ENCODE measurements at regions not wholly inside any gene's neighbourhood (a gene's known extent, or its start where the extent isn't known, plus 50 kb on each side); places are given as distances from the start of the nearest gene placed in this dataset.

DNA sequence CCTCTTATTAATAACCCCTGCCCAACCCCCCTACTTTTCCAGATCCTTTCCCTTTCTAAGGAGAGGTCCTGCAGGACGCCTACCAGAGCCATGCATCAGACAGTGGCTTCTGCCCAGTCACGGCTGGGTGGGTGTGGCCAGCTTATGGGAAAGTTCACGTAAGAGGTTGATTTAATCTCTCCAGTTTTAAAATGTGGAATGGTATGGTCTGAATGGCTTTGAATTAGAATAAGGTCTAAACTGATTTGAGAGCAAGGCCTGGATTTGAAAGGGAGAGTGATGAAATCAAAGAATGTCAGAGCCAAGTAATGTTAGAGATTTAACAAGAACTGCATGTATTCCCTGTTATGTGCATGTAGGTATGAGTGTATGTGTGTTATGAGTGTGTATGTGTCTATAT is 275.7 kb downstream of the PAX1 start:
- no peaks in the 10 kb centered on the region for H3K9me2 ChIP-seq (replicated peaks; ENCODE audit: control insufficient read depth, low read length)
- H3K27ac ChIP-seq (ENCODE audit: low read depth, low read length) = no peak overlapping the region
- TF ChIP-seq EZH2phosphoT487 (IDR thresholded peaks at IDR 0.05; ENCODE audit: borderline replicate concordance, low read length) = no peak
- TF ChIP-seq, protein P1, sequence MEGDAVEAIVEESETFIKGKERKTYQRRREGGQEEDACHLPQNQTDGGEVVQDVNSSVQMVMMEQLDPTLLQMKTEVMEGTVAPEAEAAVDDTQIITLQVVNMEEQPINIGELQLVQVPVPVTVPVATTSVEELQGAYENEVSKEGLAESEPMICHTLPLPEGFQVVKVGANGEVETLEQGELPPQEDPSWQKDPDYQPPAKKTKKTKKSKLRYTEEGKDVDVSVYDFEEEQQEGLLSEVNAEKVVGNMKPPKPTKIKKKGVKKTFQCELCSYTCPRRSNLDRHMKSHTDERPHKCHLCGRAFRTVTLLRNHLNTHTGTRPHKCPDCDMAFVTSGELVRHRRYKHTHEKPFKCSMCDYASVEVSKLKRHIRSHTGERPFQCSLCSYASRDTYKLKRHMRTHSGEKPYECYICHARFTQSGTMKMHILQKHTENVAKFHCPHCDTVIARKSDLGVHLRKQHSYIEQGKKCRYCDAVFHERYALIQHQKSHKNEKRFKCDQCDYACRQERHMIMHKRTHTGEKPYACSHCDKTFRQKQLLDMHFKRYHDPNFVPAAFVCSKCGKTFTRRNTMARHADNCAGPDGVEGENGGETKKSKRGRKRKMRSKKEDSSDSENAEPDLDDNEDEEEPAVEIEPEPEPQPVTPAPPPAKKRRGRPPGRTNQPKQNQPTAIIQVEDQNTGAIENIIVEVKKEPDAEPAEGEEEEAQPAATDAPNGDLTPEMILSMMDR (IDR thresholded peaks at IDR 0.05; ENCODE audit: low read depth, low read length, poor library complexity, severe bottlenecking) = no peak
- H4K20me1 ChIP-seq (ENCODE audit: control insufficient read depth, insufficient read depth, low read depth, low read length) = no peaks in the 10 kb centered on the region
- no peaks in the 10 kb centered on the region for H3K36me3 ChIP-seq (ENCODE audit: control insufficient read depth, low read length)
- H3F3A ChIP-seq (ENCODE audit: control insufficient read depth, insufficient read depth) = no peaks in the 10 kb centered on the region
- H3K4me2 ChIP-seq (ENCODE audit: low read length) = no peak overlapping the region
- no peaks in the 10 kb centered on the region for H3K27me3 ChIP-seq (ENCODE audit: control insufficient read depth, low read length)
- H3K79me2 ChIP-seq (ENCODE audit: control insufficient read depth, low read length) = no peaks in the 10 kb centered on the region
- no peaks in the 10 kb centered on the region for H3K4me1 ChIP-seq (ENCODE audit: control insufficient read depth, low read length)
- H3K9me3 ChIP-seq (ENCODE audit: control insufficient read depth, insufficient read depth, low read length) = peaks cover 6% of the 10 kb centered on the region; the same call in 1 of the 2 replicates
- H3K4me3 ChIP-seq (ENCODE audit: low read length) = no peak overlapping the region

DNA sequence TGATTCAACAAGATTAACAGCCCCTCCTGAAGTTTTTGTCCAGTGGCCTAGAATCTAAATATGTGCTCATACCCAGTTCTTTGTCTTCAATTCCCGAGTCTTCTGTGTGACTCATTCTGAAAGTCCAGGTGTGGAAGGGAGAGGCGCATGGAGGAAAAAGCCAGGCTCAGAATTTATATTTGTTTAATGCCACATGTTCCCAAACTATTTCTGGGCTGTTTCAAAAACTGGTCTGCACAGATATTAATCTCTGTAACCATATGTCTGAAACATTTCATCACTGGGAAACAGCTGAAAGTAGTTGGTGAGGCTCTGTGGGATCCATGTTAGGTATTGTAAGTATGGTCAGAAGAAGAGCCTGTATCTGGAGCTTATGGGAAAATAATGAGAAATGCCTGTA is 266.0 kb downstream of the PAX1 start:
- H3K79me2 ChIP-seq (ENCODE audit: control insufficient read depth, low read length) = no peaks in the 10 kb centered on the region
- no peaks in the 10 kb centered on the region for H3K36me3 ChIP-seq (ENCODE audit: control insufficient read depth, low read length)
- no peak overlapping the region for H3K4me3 ChIP-seq (ENCODE audit: low read length)
- H4K20me1 ChIP-seq (ENCODE audit: control insufficient read depth, insufficient read depth, low read depth, low read length) = no peaks in the 10 kb centered on the region
- no peak overlapping the region for H3K4me2 ChIP-seq (ENCODE audit: low read length)
- H3K9me3 ChIP-seq (ENCODE audit: control insufficient read depth, insufficient read depth, low read length) = no peaks in the 10 kb centered on the region
- no peaks in the 10 kb centered on the region for H3K27me3 ChIP-seq (ENCODE audit: control insufficient read depth, low read length)
- H3K27ac ChIP-seq (ENCODE audit: low read depth, low read length) = no peak overlapping the region
- no peaks in the 10 kb centered on the region for H3F3A ChIP-seq (ENCODE audit: control insufficient read depth, insufficient read depth)
- no peaks in the 10 kb centered on the region for H3K4me1 ChIP-seq (ENCODE audit: control insufficient read depth, low read length)
- no peaks in the 10 kb centered on the region for H3K9me2 ChIP-seq (replicated peaks; ENCODE audit: control insufficient read depth, low read length)
- TF ChIP-seq EZH2phosphoT487 (IDR thresholded peaks at IDR 0.05; ENCODE audit: borderline replicate concordance, low read length) = no peak
- TF ChIP-seq, protein P1 (IDR thresholded peaks at IDR 0.05; ENCODE audit: low read depth, low read length, poor library complexity, severe bottlenecking) = no peak

DNA sequence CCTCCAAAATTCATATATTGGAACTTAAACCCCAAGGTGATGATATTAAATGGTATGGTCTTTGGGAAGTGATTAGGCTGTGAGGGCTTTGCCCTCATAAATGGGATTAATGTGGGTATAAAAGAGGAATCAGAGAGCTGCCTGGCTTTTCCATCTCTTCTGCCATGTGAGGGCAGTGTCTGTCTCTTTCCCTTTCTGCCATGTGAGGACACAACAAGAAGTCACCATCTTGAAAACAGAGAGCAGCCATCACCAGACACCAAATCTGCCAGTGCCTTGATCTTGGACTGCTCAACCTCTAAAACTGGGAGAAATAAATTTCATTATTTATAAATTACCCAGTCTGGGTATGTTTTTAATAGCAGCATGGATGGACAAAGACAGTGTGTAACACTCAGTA is 263.0 kb downstream of the PAX1 start:
- Histone ChIP-seq H3K4me2 (ENCODE audit: low read length) (no peak overlapping the region), H3K4me3 (ENCODE audit: low read length) (no peak overlapping the region), H3K36me3 (ENCODE audit: control insufficient read depth, low read length) (no peaks in the 10 kb centered on the region), H3K4me1 (ENCODE audit: control insufficient read depth, low read length) (no peaks in the 10 kb centered on the region), H3K27me3 (ENCODE audit: control insufficient read depth, low read length) (no peaks in the 10 kb centered on the region), H3K9me2 (replicated peaks; ENCODE audit: control insufficient read depth, low read length) (no peaks in the 10 kb centered on the region), H3F3A (ENCODE audit: control insufficient read depth, insufficient read depth) (no peaks in the 10 kb centered on the region), H3K27ac (ENCODE audit: low read depth, low read length) (no peak overlapping the region), H3K79me2 (ENCODE audit: control insufficient read depth, low read length) (no peaks in the 10 kb centered on the region), H4K20me1 (ENCODE audit: control insufficient read depth, insufficient read depth, low read depth, low read length) (no peaks in the 10 kb centered on the region), H3K9me3 (ENCODE audit: control insufficient read depth, insufficient read depth, low read length) (no peaks in the 10 kb centered on the region)
- TF ChIP-seq, protein P1 (IDR thresholded peaks at IDR 0.05; ENCODE audit: low read depth, low read length, poor library complexity, severe bottlenecking) = no peak
- no peak for TF ChIP-seq EZH2phosphoT487 (IDR thresholded peaks at IDR 0.05; ENCODE audit: borderline replicate concordance, low read length)

DNA sequence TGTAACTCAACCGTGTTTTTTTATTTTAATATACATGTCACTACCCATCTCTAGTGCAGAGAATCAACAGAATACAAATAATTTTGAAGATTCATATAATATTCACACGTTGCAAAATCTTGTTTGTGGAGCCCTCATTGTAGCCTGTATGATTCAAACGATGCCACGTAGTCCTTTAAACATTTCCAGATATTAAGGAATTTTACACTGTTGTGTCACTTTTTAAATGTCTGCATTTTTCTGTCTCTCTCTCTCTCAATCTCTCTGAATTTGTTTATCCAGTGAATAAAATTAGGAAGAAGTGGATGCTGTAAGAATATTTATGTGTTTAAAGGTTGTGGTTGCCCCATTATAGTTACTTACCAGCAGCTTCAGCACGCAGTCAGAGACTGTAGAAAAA is 262.0 kb downstream of the PAX1 start:
- H3K4me2 ChIP-seq (ENCODE audit: low read length) = no peak overlapping the region

More for the DNA sequence above, 262.0 kb downstream of the PAX1 start:
- Histone ChIP-seq H3K27me3 (ENCODE audit: control insufficient read depth, low read length) (no peaks in the 10 kb centered on the region), H4K20me1 (ENCODE audit: control insufficient read depth, insufficient read depth, low read depth, low read length) (no peaks in the 10 kb centered on the region), H3K9me3 (ENCODE audit: control insufficient read depth, insufficient read depth, low read length) (no peaks in the 10 kb centered on the region), H3K27ac (ENCODE audit: low read depth, low read length) (no peak overlapping the region), H3F3A (ENCODE audit: control insufficient read depth, insufficient read depth) (no peaks in the 10 kb centered on the region), H3K4me1 (ENCODE audit: control insufficient read depth, low read length) (no peaks in the 10 kb centered on the region), H3K36me3 (ENCODE audit: control insufficient read depth, low read length) (no peaks in the 10 kb centered on the region), H3K4me3 (ENCODE audit: low read length) (no peak overlapping the region), H3K79me2 (ENCODE audit: control insufficient read depth, low read length) (no peaks in the 10 kb centered on the region), H3K9me2 (replicated peaks; ENCODE audit: control insufficient read depth, low read length) (no peaks in the 10 kb centered on the region)
- TF ChIP-seq EZH2phosphoT487 (IDR thresholded peaks at IDR 0.05; ENCODE audit: borderline replicate concordance, low read length) = no peak
- TF ChIP-seq, protein P1 (IDR thresholded peaks at IDR 0.05; ENCODE audit: low read depth, low read length, poor library complexity, severe bottlenecking) = no peak

All from DOHH2 (cell line).